NOMO-1 (cell line): ENCODE measurements at regions not wholly inside any gene's neighbourhood (a gene's known extent, or its start where the extent isn't known, plus 50 kb on each side); places are given as distances from the start of the nearest gene placed in this dataset.
"Not testable (repeated sequence)": the region's sequence is repeated elsewhere in the genome, so short reads cannot be mapped to it uniquely, and the experiment has no call there.

Source experiments
- DNase-seq, 2 experiments: peaks; one replicate each; lab custom pipeline; 2025; ENCODE audit not compliant: unreplicated experiment in 2 of 2; lab: John Stamatoyannopoulos, UW

GRCh38 chr10:78207216-78207615, 173.6 kb downstream of the RPS24 start:
- no peak for DNase-seq

GRCh38 chr10:78207776-78208175, 174.1 kb downstream of the RPS24 start:
- no peak for DNase-seq

GRCh38 chr10:78209970-78210369, 176.3 kb downstream of the RPS24 start:
- DNase-seq: no peak

GRCh38 chr10:78210548-78210947, 176.9 kb downstream of the RPS24 start:
- DNase-seq: no peak

GRCh38 chr10:78210976-78211375, 177.3 kb downstream of the RPS24 start:
- no peak for DNase-seq

GRCh38 chr10:78211561-78212051, 177.9 kb downstream of the RPS24 start:
- DNase-seq: peak in 1 of 2 experiments; percentile 4

- no peak for DNase-seq
Observed at GRCh38 chr10:78212060-78212785, 178.6 kb downstream of the RPS24 start.

GRCh38 chr10:78212786-78213175, 179.1 kb downstream of the RPS24 start:
- DNase-seq: no peak

GRCh38 chr10:78214955-78215354, 181.3 kb downstream of the RPS24 start:
- no peak for DNase-seq

GRCh38 chr10:78215645-78216044, 182.0 kb downstream of the RPS24 start:
- DNase-seq: no peak

GRCh38 chr10:78217336-78217735, 183.7 kb downstream of the RPS24 start:
- peak in 1 of 2 experiments; percentile 17 for DNase-seq

- no peak for DNase-seq
Observed at GRCh38 chr10:78218798-78219490, 185.3 kb downstream of the RPS24 start.

GRCh38 chr10:78219568-78219967, 185.9 kb downstream of the RPS24 start:
- not testable (repeated sequence) for DNase-seq

- no peak for DNase-seq
Observed at GRCh38 chr10:78220781-78221180, 187.1 kb downstream of the RPS24 start.

GRCh38 chr10:78222096-78222790, 188.6 kb downstream of the RPS24 start:
- no peak for DNase-seq

- DNase-seq: no peak
Observed at GRCh38 chr10:78223088-78223487, 189.4 kb downstream of the RPS24 start.

GRCh38 chr10:78224602-78225001, 190.9 kb downstream of the RPS24 start:
- no peak for DNase-seq

- no peak for DNase-seq
Observed at GRCh38 chr10:78225594-78225993, 191.9 kb downstream of the RPS24 start.

- DNase-seq: no peak
Observed at GRCh38 chr10:78229489-78229888, 195.8 kb downstream of the RPS24 start.

GRCh38 chr10:78229950-78230675, 196.4 kb downstream of the RPS24 start:
- no peak for DNase-seq

- DNase-seq: no peak
Observed at GRCh38 chr10:78231327-78231726, 197.7 kb downstream of the RPS24 start.
